ENCODE measurements at regions not wholly inside any gene's neighbourhood (a gene's known extent, or its start where the extent isn't known, plus 50 kb on each side); places are given as distances from the start of the nearest gene placed in this dataset.
"Not testable (repeated sequence)": the region's sequence is repeated elsewhere in the genome, so short reads cannot be mapped to it uniquely, and the experiment has no call there.

DNA sequence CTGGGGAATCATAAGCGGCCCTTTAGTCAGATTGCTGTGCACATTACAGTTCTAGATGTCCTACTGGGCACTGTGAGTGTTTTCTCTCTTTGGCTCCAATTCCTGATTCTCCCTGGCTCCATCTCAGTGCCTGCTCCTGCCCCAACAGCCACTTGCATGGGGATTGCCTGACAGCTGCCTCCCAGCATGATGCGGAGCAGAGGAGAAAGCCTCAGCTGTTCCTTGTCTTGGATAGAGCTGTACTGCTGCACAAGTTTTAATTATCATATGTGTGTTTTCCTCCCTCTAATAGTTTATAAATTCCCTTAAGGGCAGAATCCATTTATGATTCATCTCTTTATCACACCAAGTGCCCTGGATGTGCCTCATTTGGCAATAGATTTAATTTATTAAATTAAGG lies 285.8 kb upstream of the COBL start:
- H3K27me3 ChIP-seq: no peaks in the 10 kb centered on the region
- no peak overlapping the region for H3K4me3 ChIP-seq
- H3K27ac ChIP-seq: no peak overlapping the region
- H3K4me1 ChIP-seq: no peaks in the 10 kb centered on the region
- DNase-seq: no peak
- H3K9me3 ChIP-seq: no peaks in the 10 kb centered on the region
- intact Hi-C loops (cut with DNase I; ENCODE audit: low total_unique reads): no loop called here
- TF ChIP-seq, protein P1, sequence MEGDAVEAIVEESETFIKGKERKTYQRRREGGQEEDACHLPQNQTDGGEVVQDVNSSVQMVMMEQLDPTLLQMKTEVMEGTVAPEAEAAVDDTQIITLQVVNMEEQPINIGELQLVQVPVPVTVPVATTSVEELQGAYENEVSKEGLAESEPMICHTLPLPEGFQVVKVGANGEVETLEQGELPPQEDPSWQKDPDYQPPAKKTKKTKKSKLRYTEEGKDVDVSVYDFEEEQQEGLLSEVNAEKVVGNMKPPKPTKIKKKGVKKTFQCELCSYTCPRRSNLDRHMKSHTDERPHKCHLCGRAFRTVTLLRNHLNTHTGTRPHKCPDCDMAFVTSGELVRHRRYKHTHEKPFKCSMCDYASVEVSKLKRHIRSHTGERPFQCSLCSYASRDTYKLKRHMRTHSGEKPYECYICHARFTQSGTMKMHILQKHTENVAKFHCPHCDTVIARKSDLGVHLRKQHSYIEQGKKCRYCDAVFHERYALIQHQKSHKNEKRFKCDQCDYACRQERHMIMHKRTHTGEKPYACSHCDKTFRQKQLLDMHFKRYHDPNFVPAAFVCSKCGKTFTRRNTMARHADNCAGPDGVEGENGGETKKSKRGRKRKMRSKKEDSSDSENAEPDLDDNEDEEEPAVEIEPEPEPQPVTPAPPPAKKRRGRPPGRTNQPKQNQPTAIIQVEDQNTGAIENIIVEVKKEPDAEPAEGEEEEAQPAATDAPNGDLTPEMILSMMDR (IDR thresholded peaks at IDR 0.05): no peak
- no peaks in the 10 kb centered on the region for H3K36me3 ChIP-seq

DNA sequence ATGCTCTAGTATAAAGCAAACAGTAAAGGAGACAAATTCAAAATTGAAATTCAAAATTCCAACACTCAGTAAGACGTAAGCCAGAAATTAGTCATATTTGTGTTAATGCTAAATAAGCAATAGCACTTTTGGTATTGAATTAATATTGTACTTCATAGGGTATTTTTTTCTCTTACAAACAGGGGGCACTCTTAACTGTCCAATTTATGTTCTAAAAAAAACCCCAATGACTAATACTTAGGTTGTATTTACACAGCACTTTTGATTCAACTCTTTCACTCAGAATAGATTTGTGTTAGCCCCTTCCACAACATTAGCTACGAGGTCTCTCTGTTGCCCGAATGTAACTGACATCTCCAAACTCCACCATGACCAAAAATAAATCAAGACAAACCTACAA lies 284.9 kb upstream of the COBL start:
- Histone ChIP-seq H3K4me1 (no peaks in the 10 kb centered on the region), H3K27me3 (no peaks in the 10 kb centered on the region), H3K9me3 (no peaks in the 10 kb centered on the region), H3K36me3 (no peaks in the 10 kb centered on the region), H3K27ac (no peak overlapping the region), H3K4me3 (no peak overlapping the region)
- intact Hi-C loops (cut with DNase I; ENCODE audit: low total_unique reads): no loop called here
- TF ChIP-seq, protein P1 (IDR thresholded peaks at IDR 0.05): no peak
- no peak for DNase-seq

DNA sequence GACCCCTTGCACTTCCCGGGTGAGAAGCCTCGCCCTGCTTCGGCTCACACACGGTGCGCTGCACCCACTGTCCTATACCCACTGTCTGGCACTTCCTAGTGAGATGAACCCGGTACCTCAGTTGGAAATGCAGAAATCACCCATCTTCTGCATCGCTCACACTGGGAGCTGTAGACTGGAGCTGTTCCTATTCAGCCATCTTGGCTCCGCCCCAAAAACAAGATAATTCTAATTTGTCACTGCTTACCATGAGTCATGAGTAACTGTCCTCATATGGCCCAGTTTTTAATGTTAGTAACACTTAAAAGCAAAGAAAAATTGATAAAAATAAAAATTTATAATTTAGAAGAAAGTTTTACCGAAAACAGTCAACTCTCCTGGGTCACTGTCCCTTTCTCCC lies 283.3 kb upstream of the COBL start:
- H3K27ac ChIP-seq; H3K4me3 ChIP-seq; H3K4me1 ChIP-seq; H3K27me3 ChIP-seq; H3K9me3 ChIP-seq; DNase-seq; H3K36me3 ChIP-seq; intact Hi-C loops (cut with DNase I; ENCODE audit: low total_unique reads): not testable (repeated sequence)

DNA sequence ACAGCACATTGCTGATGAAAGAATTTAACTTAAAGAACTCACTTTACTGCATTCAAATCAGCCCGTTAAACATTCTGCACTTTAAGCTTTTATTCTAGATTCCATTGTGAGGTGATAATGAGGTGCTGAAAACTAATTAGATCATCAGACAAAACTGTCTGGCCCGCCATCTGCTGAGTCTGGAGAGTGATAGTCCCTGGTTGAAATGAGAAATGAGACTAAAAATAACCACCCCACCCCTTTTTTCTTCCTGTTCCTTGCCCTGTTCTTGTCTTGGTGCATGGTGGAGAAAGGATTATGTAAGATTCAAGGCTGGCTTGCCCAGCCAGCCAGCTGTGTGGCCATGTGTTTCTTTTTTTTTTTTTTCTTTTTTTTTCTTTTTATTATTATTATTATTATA lies 277.0 kb upstream of the COBL start:
- Histone ChIP-seq H3K4me3 (no peak overlapping the region), H3K9me3 (no peaks in the 10 kb centered on the region), H3K36me3 (no peaks in the 10 kb centered on the region), H3K27me3 (no peaks in the 10 kb centered on the region), H3K4me1 (no peaks in the 10 kb centered on the region), H3K27ac (no peak overlapping the region)
- intact Hi-C loops (cut with DNase I; ENCODE audit: low total_unique reads): no loop called here
- DNase-seq: no peak
- TF ChIP-seq, protein P1 (IDR thresholded peaks at IDR 0.05): no peak

DNA sequence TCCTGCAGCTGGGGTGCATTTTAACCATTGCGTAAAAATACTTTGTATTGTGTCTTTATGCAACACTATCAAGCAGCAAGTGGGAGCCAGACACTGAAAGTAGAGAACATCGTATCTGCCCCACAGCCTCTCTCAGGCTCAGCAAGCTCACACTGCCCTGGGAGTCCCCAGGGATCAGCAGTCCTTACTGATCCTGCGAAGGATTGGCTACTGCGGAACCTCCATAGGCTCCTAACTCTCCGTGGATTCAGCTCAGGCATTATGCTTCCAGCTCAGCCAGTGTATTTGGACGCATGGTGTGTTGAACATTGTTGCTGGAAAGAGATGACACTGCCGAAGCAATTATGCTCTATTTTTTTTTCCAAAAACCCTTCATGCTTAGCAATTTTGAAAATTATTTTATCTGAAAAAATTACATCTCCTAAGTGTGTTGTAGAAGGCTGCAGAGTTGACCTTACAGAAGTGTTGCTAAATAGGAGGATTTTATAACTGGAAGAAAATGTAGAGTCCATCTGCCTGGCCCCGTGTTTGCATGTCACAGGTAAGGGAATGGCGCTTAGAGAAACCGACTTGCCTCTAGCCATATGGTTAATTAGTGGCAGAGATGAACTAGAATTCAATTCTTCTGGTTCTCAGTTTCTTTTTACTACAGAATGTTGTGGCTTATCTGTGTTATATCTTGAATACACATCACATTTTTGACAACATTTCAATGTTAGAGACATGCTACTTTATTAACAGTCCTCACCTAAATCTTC lies 276.4 kb upstream of the COBL start:
- no peak for DNase-seq
- intact Hi-C loops (cut with DNase I; ENCODE audit: low total_unique reads): no loop called here
- Histone ChIP-seq H3K9me3 (no peaks in the 10 kb centered on the region), H3K4me3 (no peak overlapping the region), H3K27ac (no peak overlapping the region), H3K4me1 (no peaks in the 10 kb centered on the region), H3K27me3 (no peaks in the 10 kb centered on the region), H3K36me3 (no peaks in the 10 kb centered on the region)
- TF ChIP-seq, protein P1 (IDR thresholded peaks at IDR 0.05): no peak

DNA sequence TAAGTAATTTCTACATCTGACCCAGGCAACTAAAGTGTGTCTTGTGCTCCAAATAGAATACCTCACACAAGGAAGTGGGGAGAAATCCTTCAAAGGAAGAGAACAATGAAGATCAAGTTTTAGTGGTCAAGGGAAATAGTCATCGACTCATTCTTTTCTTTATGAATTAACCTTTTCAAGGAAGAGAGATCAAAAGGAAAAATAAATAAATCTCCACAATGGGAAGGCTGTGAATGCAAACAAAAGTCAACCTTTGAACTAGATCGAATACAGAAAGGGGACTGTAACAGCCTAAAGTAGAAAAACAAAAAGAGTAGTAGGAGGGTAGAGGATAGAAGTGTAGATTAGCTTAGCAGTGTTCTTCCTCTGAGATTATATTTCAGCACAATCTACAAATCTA lies 274.6 kb upstream of the COBL start:
- Histone ChIP-seq H3K27me3 (no peaks in the 10 kb centered on the region), H3K9me3 (no peaks in the 10 kb centered on the region), H3K4me1 (no peaks in the 10 kb centered on the region), H3K4me3 (no peak overlapping the region), H3K27ac (no peak overlapping the region), H3K36me3 (no peaks in the 10 kb centered on the region)
- no peak for DNase-seq
- intact Hi-C loops (cut with DNase I; ENCODE audit: low total_unique reads): no loop called here
- TF ChIP-seq, protein P1 (IDR thresholded peaks at IDR 0.05): no peak

All from tibial artery (tissue), 4 donors.